ENCODE measurements at regions not wholly inside any gene's neighbourhood (a gene's known extent, or its start where the extent isn't known, plus 50 kb on each side); places are given as distances from the start of the nearest gene placed in this dataset.
A peak's percentile ranks its signal among the peaks of the same experiment; 100 is the strongest.

- in situ Hi-C loops (cut with MboI; ENCODE audit: low pct_unique_long_range_greater_than_20kb, low sequenced_read_pairs) = no loop called here
- DNase-seq = no peak
Observed at GRCh38 chr4:33161202-33161601, 2441.0 kb downstream of the PCDH7 start.

GRCh38 chr4:33162122-33162521 is 2442.0 kb downstream of the PCDH7 start:
- no peak for DNase-seq
- in situ Hi-C loops (cut with MboI; ENCODE audit: low pct_unique_long_range_greater_than_20kb, low sequenced_read_pairs) = no loop called here

DNA sequence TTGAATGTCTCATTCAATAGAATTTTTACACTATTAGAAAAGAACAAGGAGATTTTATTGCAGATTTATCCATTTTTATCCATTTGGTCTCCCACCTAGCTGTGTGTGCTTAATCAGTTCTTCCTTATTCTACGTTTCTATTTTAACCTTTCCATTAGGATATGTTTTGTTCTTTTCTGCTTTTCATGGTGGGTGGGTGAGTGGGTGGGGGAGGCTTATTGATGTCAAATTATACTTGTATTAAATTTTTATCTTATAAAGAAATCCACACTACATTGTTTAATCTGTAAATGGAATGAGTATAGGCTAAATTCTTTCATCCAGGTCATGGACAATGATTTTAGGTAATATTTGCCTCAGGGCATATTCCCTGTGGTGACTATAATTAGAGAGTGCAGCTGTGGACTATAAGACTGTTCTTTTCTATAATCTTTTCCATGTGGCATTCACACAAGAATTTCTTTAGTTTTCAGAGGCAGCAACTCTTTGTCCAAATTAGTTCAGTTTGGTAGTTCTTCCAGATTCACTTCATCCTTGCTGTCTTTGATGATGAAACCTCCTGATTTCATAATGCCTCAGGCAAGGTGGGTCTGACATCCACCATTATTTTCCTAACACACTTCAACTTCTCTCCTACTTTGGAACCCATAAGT is 2451.8 kb downstream of the PCDH7 start:
- DNase-seq = no peak
- in situ Hi-C loops (cut with MboI; ENCODE audit: low pct_unique_long_range_greater_than_20kb, low sequenced_read_pairs) = no loop called here

GRCh38 chr4:33176566-33176965 is 2456.4 kb downstream of the PCDH7 start:
- no peak for DNase-seq
- in situ Hi-C loops (cut with MboI; ENCODE audit: low pct_unique_long_range_greater_than_20kb, low sequenced_read_pairs) = no loop called here

DNA sequence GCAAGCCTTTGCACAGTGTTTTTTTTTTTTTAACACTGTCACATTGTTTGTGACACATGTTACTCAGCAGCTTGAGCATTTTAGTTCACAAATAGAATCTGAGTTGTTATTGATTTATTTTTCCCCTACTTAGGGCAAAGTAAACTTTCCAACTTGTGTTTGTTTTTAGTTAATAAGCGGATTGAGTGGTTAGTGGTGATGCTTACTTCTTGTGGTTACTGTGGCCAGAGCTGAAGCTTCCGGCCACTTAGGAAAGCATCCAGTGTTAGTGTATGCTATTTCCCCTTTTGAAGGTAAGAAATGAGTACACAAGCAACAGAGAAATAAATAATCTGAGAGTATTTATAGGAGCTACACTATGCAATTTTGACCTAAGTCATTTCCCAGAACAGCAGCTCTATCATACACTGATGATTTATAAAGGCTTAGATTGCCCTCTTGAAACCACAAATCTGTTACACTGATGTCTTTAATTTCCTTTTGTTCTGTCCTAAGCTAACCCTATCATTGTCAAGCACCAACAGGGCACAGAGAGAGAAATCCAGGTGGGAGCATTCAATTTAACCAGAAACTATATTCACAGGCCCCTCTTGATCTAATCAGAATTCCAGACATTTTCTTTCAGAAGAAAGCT is 2464.6 kb downstream of the PCDH7 start:
- in situ Hi-C loops (cut with MboI; ENCODE audit: low pct_unique_long_range_greater_than_20kb, low sequenced_read_pairs) = no loop called here
- DNase-seq = peak; percentile 49

GRCh38 chr4:33187035-33187434 is 2466.9 kb downstream of the PCDH7 start:
- in situ Hi-C loops (cut with MboI; ENCODE audit: low pct_unique_long_range_greater_than_20kb, low sequenced_read_pairs) = no loop called here
- DNase-seq = no peak

- DNase-seq = no peak
- in situ Hi-C loops (cut with MboI; ENCODE audit: low pct_unique_long_range_greater_than_20kb, low sequenced_read_pairs) = no loop called here
Observed at GRCh38 chr4:33188733-33189132, 2468.6 kb downstream of the PCDH7 start.

DNA sequence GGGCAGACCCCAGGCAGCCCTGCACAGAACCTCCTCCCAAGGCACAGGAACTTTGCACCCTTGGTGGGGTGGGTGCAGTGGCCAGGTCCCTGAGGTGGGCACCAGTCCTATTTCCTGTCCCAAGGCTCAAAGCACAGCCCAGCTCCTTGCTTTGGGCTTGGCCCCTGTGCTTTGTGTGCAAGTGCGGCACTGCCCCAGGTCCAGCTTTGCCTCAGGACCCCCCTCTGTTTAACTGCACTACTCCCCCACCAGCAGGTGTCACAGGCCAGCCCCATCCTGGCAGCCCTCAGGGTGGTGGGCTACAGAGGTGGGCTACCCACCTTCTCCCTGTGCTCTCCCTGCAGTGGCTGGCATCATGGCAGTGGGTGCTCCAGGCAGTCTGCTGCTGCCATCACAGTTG is 2469.0 kb downstream of the PCDH7 start:
- in situ Hi-C loops (cut with MboI; ENCODE audit: low pct_unique_long_range_greater_than_20kb, low sequenced_read_pairs) = no loop called here
- no peak for DNase-seq

GRCh38 chr4:33193109-33193508 is 2472.9 kb downstream of the PCDH7 start:
- in situ Hi-C loops (cut with MboI; ENCODE audit: low pct_unique_long_range_greater_than_20kb, low sequenced_read_pairs) = no loop called here
- DNase-seq = no peak

- no peak for DNase-seq
- in situ Hi-C loops (cut with MboI; ENCODE audit: low pct_unique_long_range_greater_than_20kb, low sequenced_read_pairs) = no loop called here
Observed at GRCh38 chr4:33200377-33200776, 2480.2 kb downstream of the PCDH7 start.

DNA sequence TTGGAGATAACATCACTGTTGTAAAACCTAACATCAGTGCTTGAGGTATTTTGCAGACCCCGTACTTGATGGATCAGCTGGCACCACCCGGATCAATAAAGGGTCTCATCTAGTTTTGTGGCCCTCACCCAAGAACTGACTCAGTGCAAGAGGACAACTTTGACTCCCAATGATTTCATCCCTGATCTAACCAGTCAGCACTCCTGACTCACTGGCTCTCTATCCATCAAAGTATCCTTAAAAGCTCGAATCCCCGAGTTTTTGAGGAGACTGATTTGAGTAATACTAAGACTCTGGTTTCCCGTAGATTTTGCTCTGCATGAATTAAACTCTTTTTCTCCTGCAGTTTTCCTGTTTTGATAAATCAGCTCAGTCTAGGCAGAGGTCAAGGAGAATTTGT is 2498.1 kb downstream of the PCDH7 start:
- in situ Hi-C loops (cut with MboI; ENCODE audit: low pct_unique_long_range_greater_than_20kb, low sequenced_read_pairs) = no loop called here
- no peak for DNase-seq

GRCh38 chr4:33226133-33226532 is 2506.0 kb downstream of the PCDH7 start:
- DNase-seq = no peak
- in situ Hi-C loops (cut with MboI; ENCODE audit: low pct_unique_long_range_greater_than_20kb, low sequenced_read_pairs) = no loop called here

DNA sequence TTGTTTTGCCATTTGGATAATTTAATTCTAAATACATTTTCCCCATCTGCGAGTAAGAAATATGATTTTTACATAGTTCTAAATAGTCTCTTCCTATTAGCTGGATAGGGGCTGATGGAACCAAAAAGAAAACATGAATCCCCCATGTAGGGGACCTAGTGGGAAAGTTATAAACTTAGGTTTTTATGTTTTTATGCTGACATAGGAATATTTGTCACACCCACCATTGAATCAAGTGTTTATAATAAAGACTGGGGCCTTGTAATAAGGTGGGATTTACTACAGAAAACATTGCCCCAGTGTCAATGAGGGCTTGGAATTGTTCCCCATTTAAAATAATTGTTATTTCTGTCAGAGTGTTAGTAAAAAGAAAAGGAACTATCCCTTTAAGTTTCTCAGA is 2506.6 kb downstream of the PCDH7 start:
- in situ Hi-C loops (cut with MboI; ENCODE audit: low pct_unique_long_range_greater_than_20kb, low sequenced_read_pairs) = no loop called here
- DNase-seq = no peak

DNA sequence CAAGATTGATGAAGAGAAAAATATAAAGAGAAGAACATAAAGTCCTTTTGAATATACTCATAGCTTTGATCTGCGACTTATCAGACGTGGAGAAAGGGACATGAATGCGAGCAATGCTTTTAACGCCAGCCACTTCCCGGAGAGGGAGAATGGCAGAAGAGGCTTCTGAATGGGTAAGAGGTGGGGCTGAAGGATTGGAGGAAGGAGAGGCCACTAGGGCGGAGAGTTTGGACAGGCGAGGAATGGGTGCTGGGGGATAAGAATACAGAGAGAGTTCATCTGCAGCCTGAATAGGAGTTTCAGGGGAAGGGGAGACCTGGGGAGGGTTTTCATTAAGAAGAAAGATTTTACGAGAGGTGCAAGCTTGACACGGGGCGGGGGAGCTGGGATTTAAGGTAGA is 2534.9 kb downstream of the PCDH7 start:
- in situ Hi-C loops (cut with MboI; ENCODE audit: low pct_unique_long_range_greater_than_20kb, low sequenced_read_pairs) = no loop called here
- no peak for DNase-seq

GRCh38 chr4:33255507-33255906 is 2535.3 kb downstream of the PCDH7 start:
- in situ Hi-C loops (cut with MboI; ENCODE audit: low pct_unique_long_range_greater_than_20kb, low sequenced_read_pairs) = no loop called here
- DNase-seq = no peak

- no peak for DNase-seq
- in situ Hi-C loops (cut with MboI; ENCODE audit: low pct_unique_long_range_greater_than_20kb, low sequenced_read_pairs) = no loop called here
Observed at GRCh38 chr4:33262824-33263223, 2542.7 kb downstream of the PCDH7 start.

- in situ Hi-C loops (cut with MboI; ENCODE audit: low pct_unique_long_range_greater_than_20kb, low sequenced_read_pairs) = no loop called here
- no peak for DNase-seq
Observed at GRCh38 chr4:33268776-33269175, 2548.6 kb downstream of the PCDH7 start.

DNA sequence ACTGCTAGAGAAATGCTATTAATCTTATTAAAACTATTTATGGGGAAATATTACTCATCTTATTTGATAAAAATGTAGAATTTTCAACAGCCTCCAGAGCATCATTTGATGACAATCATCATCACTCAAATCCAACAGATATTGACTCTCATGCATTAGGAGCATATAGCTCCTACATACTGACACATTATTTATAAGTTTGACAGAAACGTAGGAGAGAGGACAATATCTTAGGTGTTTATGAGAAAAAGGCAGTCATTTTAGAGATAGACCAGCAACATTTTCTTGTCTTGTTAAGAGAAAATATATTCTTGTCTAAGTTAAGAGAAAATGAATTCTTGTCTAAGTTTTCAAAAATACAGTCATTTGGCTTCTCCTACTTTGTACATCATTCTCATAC is 2550.2 kb downstream of the PCDH7 start:
- in situ Hi-C loops (cut with MboI; ENCODE audit: low pct_unique_long_range_greater_than_20kb, low sequenced_read_pairs) = no loop called here
- DNase-seq = no peak

DNA sequence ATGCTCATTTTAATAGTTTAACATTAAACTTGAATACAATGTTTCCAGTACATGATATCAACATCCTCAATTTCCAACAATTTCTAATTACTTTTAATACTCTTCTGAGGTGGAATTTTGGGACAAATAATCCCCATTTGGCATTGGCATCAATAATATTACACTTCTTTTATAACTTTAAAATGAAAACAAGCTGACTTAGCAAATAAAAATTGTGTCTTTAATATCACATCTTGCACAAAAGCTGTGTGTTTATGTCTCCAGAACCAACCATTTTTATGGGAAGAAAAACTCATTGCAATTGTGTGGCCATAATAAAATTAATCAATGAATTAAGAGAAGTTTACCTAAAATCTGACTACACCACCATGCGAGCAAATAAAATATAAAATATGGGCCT is 2552.6 kb downstream of the PCDH7 start:
- in situ Hi-C loops (cut with MboI; ENCODE audit: low pct_unique_long_range_greater_than_20kb, low sequenced_read_pairs) = no loop called here
- no peak for DNase-seq

GRCh38 chr4:33283818-33284217 is 2563.6 kb downstream of the PCDH7 start:
- in situ Hi-C loops (cut with MboI; ENCODE audit: low pct_unique_long_range_greater_than_20kb, low sequenced_read_pairs) = no loop called here
- no peak for DNase-seq

DNA sequence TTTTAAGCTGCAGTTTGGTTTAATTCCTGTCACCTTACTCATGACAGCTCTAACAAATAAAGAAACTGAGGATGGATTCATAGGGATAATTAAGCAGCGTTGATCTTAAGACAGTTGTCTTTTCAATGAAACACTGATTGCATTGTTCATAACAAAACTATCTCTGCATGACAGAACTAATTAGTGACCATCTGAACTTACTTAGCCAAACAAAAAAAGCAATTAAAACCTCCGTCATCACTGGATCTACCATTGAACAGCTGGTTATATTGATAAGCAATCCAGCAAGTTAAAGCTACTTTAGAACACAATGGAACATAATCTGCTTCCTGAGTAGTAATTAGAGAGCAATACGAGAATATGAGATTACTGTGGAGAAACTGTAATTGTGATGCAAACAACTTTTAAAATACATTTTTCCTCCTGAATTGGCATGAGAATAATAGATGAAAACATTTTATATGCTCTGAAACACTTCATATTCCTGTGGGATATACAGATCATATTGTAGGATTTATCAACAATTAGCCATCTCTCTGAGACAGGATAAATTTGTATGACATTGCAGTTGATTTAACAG is 2576.8 kb downstream of the PCDH7 start:
- DNase-seq = no peak
- in situ Hi-C loops (cut with MboI; ENCODE audit: low pct_unique_long_range_greater_than_20kb, low sequenced_read_pairs) = no loop called here
